ENCODE measurements at regions not wholly inside any gene's neighbourhood (a gene's known extent, or its start where the extent isn't known, plus 50 kb on each side); places are given as distances from the start of the nearest gene placed in this dataset.

GRCh38 chr4:103424853-103425252 is 226.7 kb upstream of the CENPE start (continued):
- TF ChIP-seq SRSF1 (optimal IDR thresholded peaks at IDR 0.05; ENCODE audit: low read depth, low read length), result no peak
- TF ChIP-seq TGIF2 (CRISPR knock-in tag; IDR thresholded peaks at IDR 0.05), result no peak
- no peak for TF ChIP-seq ZNF430 (CRISPR knock-in tag; IDR thresholded peaks at IDR 0.05)
- TF ChIP-seq ZNF282 (IDR thresholded peaks at IDR 0.05; ENCODE audit: partially characterized antibody), result no peak
- TF ChIP-seq RBFOX2 (IDR thresholded peaks at IDR 0.05; ENCODE audit: low read depth, low read length), result no peak
- TF ChIP-seq ZNF773 (CRISPR knock-in tag; IDR thresholded peaks at IDR 0.05; ENCODE audit: borderline replicate concordance), result no peak
- no peak for TF ChIP-seq PRDM15 (CRISPR knock-in tag; IDR thresholded peaks at IDR 0.05)
- no peak for TF ChIP-seq HNRNPH1 (optimal IDR thresholded peaks at IDR 0.05; ENCODE audit: low read depth, low read length)
- TF ChIP-seq PHF8 (CRISPR knock-in tag; IDR thresholded peaks at IDR 0.05), result no peak
- TF ChIP-seq ZFP36L2 (CRISPR knock-in tag; IDR thresholded peaks at IDR 0.05), result no peak
- TF ChIP-seq ZNF407 (CRISPR knock-in tag; IDR thresholded peaks at IDR 0.05; ENCODE audit: not compliant biosample characterization), result no peak
- no peak for TF ChIP-seq ZNF280B (CRISPR knock-in tag; IDR thresholded peaks at IDR 0.05; ENCODE audit: borderline replicate concordance)
- TF ChIP-seq NR2F2 (IDR thresholded peaks at IDR 0.05; ENCODE audit: borderline replicate concordance, low read depth), result no peak
- TF ChIP-seq YY1 (IDR thresholded peaks at IDR 0.05; ENCODE audit: insufficient read depth, insufficient replicate concordance, low read depth, low read length), result no peak
- no peak for TF ChIP-seq KMT2B (CRISPR knock-in tag; IDR thresholded peaks at IDR 0.05)

Data from HepG2 (cell line).